KMS-11 (cell line): ENCODE measurements at regions not wholly inside any gene's neighbourhood (a gene's known extent, or its start where the extent isn't known, plus 50 kb on each side); places are given as distances from the start of the nearest gene placed in this dataset.

Experiments used
- H2AFZ ChIP-seq: fragments of 200-600 bp; sonication (generic); 2 replicates; pipeline ENCODE4 v1.6.1; 2016; ENCODE audit warnings: antibody characterized with exemption, mixed run types, low read depth
- H3K27ac ChIP-seq: fragments of 200-600 bp; sonication (generic); 2 replicates; pipeline ENCODE4 v1.6.1; 2016; ENCODE audit warnings: mild to moderate bottlenecking, mixed run types
- H3K27me3 ChIP-seq: fragments of 200-600 bp; sonication (generic); 2 replicates; pipeline ENCODE4 v1.6.1; 2017; ENCODE audit warnings: mild to moderate bottlenecking, low read depth, mixed run types, moderate library complexity; ENCODE audit not compliant: insufficient read depth
- H3K36me3 ChIP-seq: fragments of 200-600 bp; sonication (generic); 2 replicates; pipeline ENCODE4 v1.6.1; 2017; ENCODE audit warnings: mild to moderate bottlenecking, mixed run types; ENCODE audit not compliant: insufficient read depth
- H3K4me1 ChIP-seq: fragments of 200-600 bp; sonication (generic); 2 replicates; pipeline ENCODE4 v1.6.1; 2016; ENCODE audit warnings: mild to moderate bottlenecking, low read depth, mixed run types; ENCODE audit not compliant: poor library complexity, severe bottlenecking
- H3K4me2 ChIP-seq: fragments of 200-600 bp; sonication (generic); 2 replicates; pipeline ENCODE4 v1.7.0; 2016; ENCODE audit warnings: mild to moderate bottlenecking, mixed run types
- H3K4me3 ChIP-seq: fragments of 200-600 bp; sonication (generic); IDR thresholded peaks from 2 replicates; pipeline ENCODE4 v1.6.1; 2017; ENCODE audit warnings: low read depth, low read length, mixed read lengths; ENCODE audit not compliant: insufficient read depth
- H3K79me2 ChIP-seq: fragments of 200-600 bp; sonication (generic); 2 replicates; pipeline ENCODE4 v1.6.1; 2016; ENCODE audit warnings: low read depth, mixed run types; ENCODE audit not compliant: insufficient read depth
- H3K9ac ChIP-seq: fragments of 200-600 bp; sonication (generic); 2 replicates; pipeline ENCODE4 v1.6.1; 2016; ENCODE audit warnings: mild to moderate bottlenecking, mixed run types
- H4K20me1 ChIP-seq: fragments of 200-600 bp; sonication (generic); 2 replicates; pipeline ENCODE4 v1.6.1; 2016; ENCODE audit warnings: mild to moderate bottlenecking, mixed run types; ENCODE audit not compliant: insufficient read depth
- CTCF ChIP-seq: fragments of 200-600 bp; sonication (generic); conservative IDR thresholded peaks from 2 replicates; pipeline ENCODE4 v1.6.1; 2017; ENCODE audit warnings: low read depth, mild to moderate bottlenecking, antibody characterized with exemption, low read length, moderate library complexity, mixed read lengths

GRCh38 chr7:21185653-21186265 lies 242.1 kb upstream of the SP4 start:
- no peak overlapping the region for H3K4me3 ChIP-seq
- TF ChIP-seq CTCF, result no peak
- H3K79me2 ChIP-seq, result no peaks in the 10 kb centered on the region
- H3K27ac ChIP-seq, result no peak overlapping the region
- H3K9ac ChIP-seq, result no peak overlapping the region
- H3K36me3 ChIP-seq, result no peaks in the 10 kb centered on the region
- no peaks in the 10 kb centered on the region for H4K20me1 ChIP-seq
- no peak overlapping the region for H3K4me2 ChIP-seq
- no peak overlapping the region for H2AFZ ChIP-seq
- no peaks in the 10 kb centered on the region for H3K27me3 ChIP-seq
- H3K4me1 ChIP-seq, result no peaks in the 10 kb centered on the region

DNA sequence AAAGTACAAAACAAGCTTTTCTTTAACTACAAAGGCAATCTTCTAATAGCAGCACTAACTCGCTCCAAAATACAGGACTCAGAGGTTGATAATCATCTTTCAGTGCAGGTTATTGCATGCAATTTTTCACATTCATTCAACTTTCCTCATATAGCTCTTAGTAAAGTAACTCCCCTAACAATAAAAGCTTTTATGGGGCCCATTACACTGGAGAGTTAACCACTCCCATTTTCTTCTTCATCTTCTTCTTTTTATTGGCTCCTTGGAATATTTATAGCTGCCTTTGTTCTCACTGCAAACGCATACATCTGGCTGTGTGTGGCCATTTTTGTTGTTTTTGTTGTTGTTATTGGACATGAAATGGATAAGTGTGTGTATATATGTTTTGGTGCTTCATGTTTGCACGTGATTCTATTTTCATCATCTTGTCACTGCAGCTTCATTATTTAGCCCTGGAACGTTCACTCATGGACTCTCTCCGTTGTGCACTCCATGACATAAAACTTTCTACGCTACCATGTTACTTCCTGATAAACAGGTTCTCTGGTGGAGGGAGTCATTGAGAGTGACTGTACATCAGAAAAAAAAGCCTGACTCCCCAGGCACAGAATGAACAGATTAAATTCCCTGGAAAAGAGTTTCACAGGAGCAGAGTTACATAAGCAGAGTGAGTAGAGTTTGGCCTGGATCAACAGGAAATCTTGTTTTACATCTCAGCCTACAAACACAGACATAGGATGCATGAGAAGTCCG lies 236.4 kb upstream of the SP4 start:
- Histone ChIP-seq H3K79me2 (no peaks in the 10 kb centered on the region), H3K27me3 (no peaks in the 10 kb centered on the region), H3K4me1 (no peaks in the 10 kb centered on the region), H3K36me3 (no peaks in the 10 kb centered on the region), H4K20me1 (no peaks in the 10 kb centered on the region), H3K4me3 (no peak overlapping the region), H3K27ac (no peak overlapping the region), H3K9ac (no peak overlapping the region), H3K4me2 (no peak overlapping the region), H2AFZ (no peak overlapping the region)
- TF ChIP-seq CTCF, result no peak

DNA sequence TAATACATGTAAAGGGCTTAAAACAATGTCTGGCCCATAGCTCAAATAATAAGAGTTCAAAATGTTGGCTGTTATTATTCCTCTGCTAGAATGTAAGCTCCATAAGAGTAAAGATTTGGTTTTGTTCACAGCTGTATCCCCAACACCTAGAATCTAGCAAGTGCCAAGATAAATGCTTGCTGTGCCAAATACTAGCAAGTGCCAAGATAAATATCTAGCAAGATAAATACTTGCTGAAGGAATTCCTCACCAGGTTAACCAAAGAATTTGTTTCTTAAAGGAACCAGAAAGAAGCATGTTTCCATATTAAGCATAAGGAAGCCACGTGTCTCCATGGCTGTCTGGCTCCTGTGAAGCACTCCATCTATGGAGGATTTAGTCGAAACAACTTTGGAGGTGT lies 235.2 kb upstream of the SP4 start:
- no peak overlapping the region for H3K4me3 ChIP-seq
- H2AFZ ChIP-seq, result no peak overlapping the region
- H3K4me2 ChIP-seq, result no peak overlapping the region
- H3K79me2 ChIP-seq, result no peaks in the 10 kb centered on the region
- H3K27me3 ChIP-seq, result no peaks in the 10 kb centered on the region
- no peak overlapping the region for H3K9ac ChIP-seq
- no peaks in the 10 kb centered on the region for H4K20me1 ChIP-seq
- no peaks in the 10 kb centered on the region for H3K36me3 ChIP-seq
- H3K27ac ChIP-seq, result no peak overlapping the region
- TF ChIP-seq CTCF, result no peak
- no peaks in the 10 kb centered on the region for H3K4me1 ChIP-seq

- Histone ChIP-seq H3K27me3 (no peaks in the 10 kb centered on the region), H2AFZ (no peak overlapping the region), H3K27ac (no peak overlapping the region), H4K20me1 (no peaks in the 10 kb centered on the region), H3K4me2 (no peak overlapping the region), H3K36me3 (no peaks in the 10 kb centered on the region), H3K79me2 (no peaks in the 10 kb centered on the region), H3K9ac (no peak overlapping the region), H3K4me1 (no peaks in the 10 kb centered on the region), H3K4me3 (no peak overlapping the region)
- TF ChIP-seq CTCF, result no peak
These were observed 234.0 kb upstream of the SP4 start for GRCh38 chr7:21193895-21194294.
